Adrenal gland (tissue), 9 donors: ENCODE measurements at regions not wholly inside any gene's neighbourhood (a gene's known extent, or its start where the extent isn't known, plus 50 kb on each side); places are given as distances from the start of the nearest gene placed in this dataset.

ENCODE experiments used
- DNase-seq, 7 donors: peaks; one replicate each; pipeline ENCODE4 v3.0.0-alpha.2; 2019 to 2020
- H3K27ac ChIP-seq, 5 donors: fragments of 200-600 bp; sonication (generic) in 4 of 5; 1 replicate in 3 of 5; 2 replicates in 2 of 5; pipeline versions ENCODE4 v1.5.1 to v1.8.0; 2016 to 2020; ENCODE audit warnings: mild to moderate bottlenecking in 1 of 5
- H3K27me3 ChIP-seq: fragments of 200-600 bp; 2 replicates; pipeline ENCODE4 v1.8.0; 2021
- H3K36me3 ChIP-seq, 2 donors: fragments of 200-600 bp; replicated peaks in 1 of 2; 1 replicate in 1 of 2; 2 replicates in 1 of 2; pipeline versions ENCODE4 v1.5.1 to v1.8.0; 2018 to 2022
- H3K4me1 ChIP-seq, 2 donors: fragments of 200-600 bp; replicated peaks in 1 of 2; 1 replicate in 1 of 2; 2 replicates in 1 of 2; pipeline versions ENCODE4 v1.5.1 to v1.8.0; 2018 to 2021
- H3K4me3 ChIP-seq, 4 donors: fragments of 200-600 bp; sonication (generic) in 3 of 4; one replicate each; pipeline ENCODE4 v1.5.1; 2016 to 2018
- H3K9me3 ChIP-seq, 3 donors: fragments of 200-600 bp; sonication (generic) in 1 of 3; replicated peaks in 1 of 3; 1 replicate in 2 of 3; 2 replicates in 1 of 3; pipeline versions ENCODE4 v1.5.1 to v1.8.0; 2016 to 2021
- CTCF ChIP-seq, 6 experiments: fragments of 450-650 bp in 4 of 6; fragments of 200-600 bp in 2 of 6; sonication (generic) in 1 of 6; IDR thresholded peaks; 1 replicate in 5 of 6; 2 replicates in 1 of 6; pipeline versions ENCODE4 v1.5.1 to v1.8.0; 2016 to 2021; ENCODE audit warnings: antibody characterized with exemption in 6 of 6, mild to moderate bottlenecking in 2 of 6, moderate library complexity in 1 of 6
- POLR2A ChIP-seq, 2 donors: fragments of 450-650 bp; IDR thresholded peaks; one replicate each; pipeline ENCODE4 v1.6.1; 2017; ENCODE audit warnings: antibody characterized with exemption in 2 of 2, mild to moderate bottlenecking in 2 of 2, moderate library complexity in 1 of 2
- WGBS, 4 donors: extraction: QIAGEN DNeasy Blood & Tissue Kit in 2 of 4; methylation state at CpG; one replicate each; pipeline versions ENCODE4 v1.1.5 to v1.1.7; 2013 to 2017; 5-methylcytosine and 5-hydroxymethylcytosine counted together
- intact Hi-C, 2 donors: fragments of 100-400 bp; cut with DNase I; formaldehyde crosslinking; loops; one replicate each; pipeline versions ENCODE4 v1.14.1 to v1.15.0; 2022 to 2023
- donor health status: healthy with polysubstance abuse.
- donor health status: Bipolar disorder and iron deficiency.
- donor health status: DM: yes; HTN: yes; CAD: no.
- donor health status: DM: no; HTN: no; CAD: no.
- donor health status: DM: no; HTN: no; CAD: no.

- no peak for DNase-seq
- no peaks in the 10 kb centered on the region for H3K36me3 ChIP-seq
- H3K9me3 ChIP-seq = no peaks in the 10 kb centered on the region
- H3K27ac ChIP-seq = no peak overlapping the region
- H3K4me1 ChIP-seq = no peaks in the 10 kb centered on the region
- intact Hi-C loops = no loop called here
- H3K4me3 ChIP-seq = no peak overlapping the region
- WGBS, 4 donors = 83 to 88% (median 85%) methylated on average over 8 of the region's 8 CpGs
- no peak for TF ChIP-seq POLR2A (IDR thresholded peaks at IDR 0.05)
- no peak for TF ChIP-seq CTCF (IDR thresholded peaks at IDR 0.05)
- H3K27me3 ChIP-seq = no peaks in the 10 kb centered on the region
These were observed 69.8 kb upstream of the FHL2 start for GRCh38 chr2:105468582-105469042.

- Histone ChIP-seq H3K4me1 (peaks cover 11 to 16% of the 10 kb centered on the region in 2 donors), H3K4me3 (no peak overlapping the region), H3K27ac (no peak overlapping the region), H3K36me3 (no peaks in the 10 kb centered on the region), H3K9me3 (no peaks in the 10 kb centered on the region), H3K27me3 (no peaks in the 10 kb centered on the region)
- 88 to 97% (median 94%) methylated on average over 2 of the region's 2 CpGs for WGBS, 4 donors
- intact Hi-C loops = no loop called here
- DNase-seq = no peak
- TF ChIP-seq POLR2A (IDR thresholded peaks at IDR 0.05) = no peak
- TF ChIP-seq CTCF (IDR thresholded peaks at IDR 0.05) = no peak
These were observed 65.5 kb upstream of the FHL2 start for GRCh38 chr2:105464325-105464724.

GRCh38 chr2:105460048-105460732 is 61.3 kb upstream of the FHL2 start:
- H3K27ac ChIP-seq = peak overlapping the region; percentile 49 to 82 (median 75)

GRCh38 chr2:105458076-105458475 is 59.2 kb upstream of the FHL2 start:
- no peak for TF ChIP-seq POLR2A (IDR thresholded peaks at IDR 0.05)
- no peak for TF ChIP-seq CTCF (IDR thresholded peaks at IDR 0.05)
- H3K4me3 ChIP-seq = no peak overlapping the region
- no peak overlapping the region for H3K27ac ChIP-seq
- H3K4me1 ChIP-seq = peaks cover 11 to 21% of the 10 kb centered on the region in 2 donors
- 91 to 96% (median 93%) methylated on average over 6 of the region's 6 CpGs for WGBS, 4 donors
- H3K36me3 ChIP-seq = no peaks in the 10 kb centered on the region
- DNase-seq = no peak
- no peaks in the 10 kb centered on the region for H3K27me3 ChIP-seq
- H3K9me3 ChIP-seq = no peaks in the 10 kb centered on the region
- intact Hi-C loops = no loop called here

More at GRCh38 chr2:105460048-105460732, 61.3 kb upstream of the FHL2 start:
- intact Hi-C loops = no loop called here
- 26 to 43% (median 34%) methylated on average over 6 of the region's 6 CpGs for WGBS, 4 donors
- peak; percentile 58 to 83 (median 69) for DNase-seq
- no peaks in the 10 kb centered on the region for H3K9me3 ChIP-seq
- peak overlapping the region in 1 of 4 donors; percentile 6 for H3K4me3 ChIP-seq
- no peaks in the 10 kb centered on the region for H3K27me3 ChIP-seq
- no peak for TF ChIP-seq POLR2A (IDR thresholded peaks at IDR 0.05)
- no peaks in the 10 kb centered on the region for H3K36me3 ChIP-seq
- peaks cover 11 to 21% of the 10 kb centered on the region in 2 donors for H3K4me1 ChIP-seq
